OCI-LY7 (cell line): ENCODE measurements at regions not wholly inside any gene's neighbourhood (a gene's known extent, or its start where the extent isn't known, plus 50 kb on each side); places are given as distances from the start of the nearest gene placed in this dataset.

Experiments used
- BruUV-seq: library from RNA; stranded (reverse); fragments of 400-500 nt; replicated peaks from 2 replicates; lab custom pipeline; 2021; lab: Mats Ljungman, UMichigan
- CTCF ChIA-PET: fragments of 300-600 bp; sonication (Branson Sonifier 250); formaldehyde crosslinking; loops from one replicate; lab custom pipeline; 2022; ENCODE audit warnings: antibody characterized with exemption; ENCODE audit not compliant: unreplicated experiment; lab: Charles Lee
- POLR2A ChIA-PET: fragments of 300-600 bp; sonication (Branson Sonifier 250); formaldehyde crosslinking; loops from one replicate; lab custom pipeline; 2022; ENCODE audit warnings: antibody characterized with exemption; lab: Charles Lee
- DNase-seq: peaks from one replicate; pipeline ENCODE4 v3.0.0-alpha.2; 2015; ENCODE audit warnings: low spot score
- H2AFZ ChIP-seq: fragments of 200-600 bp; sonication (generic), shearing (Covaris generic); 2 replicates; pipeline ENCODE4 v1.6.1; 2014; ENCODE audit warnings: mild to moderate bottlenecking, antibody characterized with exemption, low read length, moderate library complexity
- H3K27ac ChIP-seq: fragments of 200-600 bp; sonication (generic); 2 replicates; pipeline ENCODE4 v1.5.1; 2014; ENCODE audit warnings: mixed run types, low read depth, mild to moderate bottlenecking, moderate library complexity, low read length, inconsistent platforms; ENCODE audit not compliant: poor library complexity, severe bottlenecking
- H3K36me3 ChIP-seq: fragments of 200-600 bp; sonication (generic); 2 replicates; pipeline ENCODE4 v1.6.1; 2014; ENCODE audit warnings: mild to moderate bottlenecking, antibody characterized with exemption, low read length, moderate library complexity, mixed read lengths; ENCODE audit not compliant: insufficient read depth
- H3K4me1 ChIP-seq: fragments of 200-600 bp; sonication (generic); 2 replicates; pipeline ENCODE4 v1.5.1; 2014; ENCODE audit warnings: mild to moderate bottlenecking, low read length; ENCODE audit not compliant: insufficient read depth, poor library complexity, severe bottlenecking
- H3K4me2 ChIP-seq: fragments of 200-600 bp; sonication (generic); 2 replicates; pipeline ENCODE4 v1.6.1; 2014; ENCODE audit warnings: mild to moderate bottlenecking, low read length
- H3K4me3 ChIP-seq: fragments of 200-600 bp; sonication (generic); 2 replicates; pipeline ENCODE4 v1.5.1; 2014; ENCODE audit warnings: mild to moderate bottlenecking, low read depth, low read length; ENCODE audit not compliant: poor library complexity, severe bottlenecking
- H3K79me2 ChIP-seq: fragments of 200-600 bp; sonication (generic); 2 replicates; pipeline ENCODE4 v1.6.1; 2016; ENCODE audit warnings: low read depth, mild to moderate bottlenecking, low read length, moderate library complexity, mixed read lengths; ENCODE audit not compliant: insufficient read depth
- H3K9me2 ChIP-seq: fragments of 200-600 bp; sonication (generic); 2 replicates; pipeline ENCODE4 v1.6.1; 2016; ENCODE audit warnings: mild to moderate bottlenecking, low read length, mixed read lengths; ENCODE audit not compliant: insufficient read depth
- H3K9me3 ChIP-seq: fragments of 200-600 bp; sonication (generic); 2 replicates; pipeline ENCODE4 v1.6.1; 2014; ENCODE audit warnings: mild to moderate bottlenecking, mixed run types, low read length, mixed read lengths
- H4K20me1 ChIP-seq: fragments of 200-600 bp; sonication (generic); 2 replicates; pipeline ENCODE4 v1.6.1; 2014; ENCODE audit warnings: mild to moderate bottlenecking, antibody characterized with exemption, low read length, moderate library complexity, mixed read lengths; ENCODE audit not compliant: insufficient read depth
- CTCF ChIP-seq: fragments of 200-600 bp; sonication (generic); conservative IDR thresholded peaks from 2 replicates; pipeline ENCODE4 v1.5.1; 2014; ENCODE audit warnings: mild to moderate bottlenecking, antibody characterized with exemption, low read length, moderate library complexity, mixed read lengths
- EZH2phosphoT487 ChIP-seq: fragments of 200-600 bp; sonication (generic); IDR thresholded peaks from 2 replicates; pipeline ENCODE4 v1.6.1; 2018; ENCODE audit warnings: low read depth, borderline replicate concordance, mild to moderate bottlenecking, mixed run types, antibody characterized with exemption, low read length, moderate library complexity, mixed read lengths
- intact Hi-C: fragments of 100-400 bp; cut with micrococcal nuclease; formaldehyde crosslinking; loops from one replicate; pipeline ENCODE4 v1.10.0; 2022; ENCODE audit not compliant: unreplicated experiment

- H3K4me3 ChIP-seq = no peak overlapping the region
- DNase-seq = no peak
- H4K20me1 ChIP-seq = no peaks in the 10 kb centered on the region
- CTCF ChIA-PET = no interaction called here
- no peak for TF ChIP-seq CTCF
- TF ChIP-seq EZH2phosphoT487 = no peak
- no peak overlapping the region for H2AFZ ChIP-seq
- intact Hi-C loops = no loop called here
- no peaks in the 10 kb centered on the region for H3K79me2 ChIP-seq
- H3K4me2 ChIP-seq = no peak overlapping the region
- BruUV-seq = no TSS peak
- no peaks in the 10 kb centered on the region for H3K36me3 ChIP-seq
- no peaks in the 10 kb centered on the region for H3K9me3 ChIP-seq
- no peaks in the 10 kb centered on the region for H3K9me2 ChIP-seq
- H3K4me1 ChIP-seq = no peaks in the 10 kb centered on the region
- POLR2A ChIA-PET = no interaction called here
- no peak overlapping the region for H3K27ac ChIP-seq
Observed at GRCh38 chr16:86296256-86296655, 214.1 kb upstream of the FOXF1 start.

GRCh38 chr16:86297391-86297790, 212.9 kb upstream of the FOXF1 start:
- no peak for DNase-seq
- intact Hi-C loops = no loop called here
- Histone ChIP-seq H3K4me1 (no peaks in the 10 kb centered on the region), H3K9me2 (no peaks in the 10 kb centered on the region), H3K36me3 (no peaks in the 10 kb centered on the region), H3K9me3 (no peaks in the 10 kb centered on the region), H3K4me2 (no peak overlapping the region), H3K27ac (no peak overlapping the region), H2AFZ (no peak overlapping the region), H3K79me2 (no peaks in the 10 kb centered on the region), H3K4me3 (no peak overlapping the region), H4K20me1 (no peaks in the 10 kb centered on the region)
- TF ChIP-seq CTCF (no peak), EZH2phosphoT487 (no peak)
- CTCF ChIA-PET = no interaction called here
- no TSS peak for BruUV-seq
- POLR2A ChIA-PET = interaction anchor here (0.6 to 1.0 kb wide), 2 partner anchors 14 to 414 kb away, joined by 3 to 5 read pairs; no protein-coding TSS in a partner anchor

GRCh38 chr16:86297866-86298757, 212.2 kb upstream of the FOXF1 start:
- intact Hi-C loops = no loop called here
- POLR2A ChIA-PET = interaction anchor here (1.0 kb wide), 1 partner anchor 413 kb away, joined by 3 read pairs; no protein-coding TSS in a partner anchor
- H4K20me1 ChIP-seq = no peaks in the 10 kb centered on the region

More at GRCh38 chr16:86297866-86298757, 212.2 kb upstream of the FOXF1 start:
- Histone ChIP-seq H3K9me3 (no peaks in the 10 kb centered on the region), H3K4me1 (no peaks in the 10 kb centered on the region), H3K4me2 (no peak overlapping the region), H3K79me2 (no peaks in the 10 kb centered on the region), H2AFZ (no peak overlapping the region), H3K36me3 (no peaks in the 10 kb centered on the region), H3K27ac (no peak overlapping the region), H3K9me2 (no peaks in the 10 kb centered on the region), H3K4me3 (no peak overlapping the region)
- DNase-seq = no peak
- CTCF ChIA-PET = no interaction called here
- BruUV-seq = no TSS peak
- TF ChIP-seq EZH2phosphoT487 (no peak), CTCF (no peak)
